IMR-90 (cell line): ENCODE measurements at regions not wholly inside any gene's neighbourhood (a gene's known extent, or its start where the extent isn't known, plus 50 kb on each side); places are given as distances from the start of the nearest gene placed in this dataset.

ENCODE experiments used
- ATAC-seq: fragments of 200-7000 bp; cut with Tn5 transposase; 2 replicates; pipeline ENCODE4 v1.9.1; 2020; ENCODE audit warnings: low read depth, mild to moderate bottlenecking, moderate library complexity
- BruUV-seq: library from RNA; stranded (reverse); fragments of 400-500 nt; replicated peaks from 2 replicates; lab custom pipeline; 2021; lab: Mats Ljungman, UMichigan
- CTCF ChIA-PET: fragments of 300-600 bp; formaldehyde crosslinking; extraction: SDS; loops from one replicate; lab custom pipeline; 2021; ENCODE audit warnings: antibody characterized with exemption; lab: Yijun Ruan, JAX
- POLR2A ChIA-PET: fragments of 300-600 bp; sonication (Branson Sonifier 250); formaldehyde crosslinking; loops from one replicate; lab custom pipeline; 2022; ENCODE audit warnings: antibody characterized with exemption; ENCODE audit not compliant: unreplicated experiment; lab: Charles Lee
- DNase-seq: peaks from one replicate; pipeline ENCODE4 v3.0.0; 2013
- H2AFZ ChIP-seq: replicated peaks from 2 replicates; pipeline ENCODE3; 2013; ENCODE audit warnings: low read length, mild to moderate bottlenecking; ENCODE audit not compliant: poor library complexity
- H2AK5ac ChIP-seq: 2 replicates; pipeline ENCODE4 v1.6.1; 2013; ENCODE audit warnings: low read depth, low read length, inconsistent platforms
- H2AK9ac ChIP-seq: replicated peaks from 2 replicates; pipeline ENCODE3; 2013; ENCODE audit warnings: mild to moderate bottlenecking, low read depth, low read length, moderate library complexity; ENCODE audit not compliant: poor library complexity
- H2BK120ac ChIP-seq: 2 replicates; pipeline ENCODE4 v1.6.1; 2013; ENCODE audit warnings: low read depth, low read length, inconsistent platforms
- H2BK15ac ChIP-seq: 3 replicates; pipeline ENCODE4 v1.6.1; 2013; ENCODE audit warnings: low read depth, low read length, inconsistent platforms
- H2BK20ac ChIP-seq: 2 replicates; pipeline ENCODE4 v1.6.1; 2013; ENCODE audit warnings: low read depth, mild to moderate bottlenecking, inconsistent platforms, low read length, moderate library complexity
- H2BK5ac ChIP-seq: 2 replicates; pipeline ENCODE4 v1.6.1; 2013; ENCODE audit warnings: mild to moderate bottlenecking, low read depth, low read length, inconsistent platforms; ENCODE audit not compliant: poor library complexity, severe bottlenecking
- H3K14ac ChIP-seq: replicated peaks from 2 replicates; pipeline ENCODE4 v1.6.1; 2013; ENCODE audit warnings: low read depth, low read length, inconsistent platforms
- H3K18ac ChIP-seq: 2 replicates; pipeline ENCODE4 v1.6.1; 2013; ENCODE audit warnings: low read depth, low read length, control low read depth
- H3K23ac ChIP-seq: 2 replicates; pipeline ENCODE4 v1.6.1; 2013; ENCODE audit warnings: low read depth, low read length, inconsistent platforms
- H3K27ac ChIP-seq: 2 replicates; pipeline ENCODE4 v1.5.1; 2013; ENCODE audit warnings: mild to moderate bottlenecking, control low read depth, low read length; ENCODE audit not compliant: insufficient read depth
- H3K27me3 ChIP-seq: 2 replicates; pipeline ENCODE4 v1.6.1; 2013; ENCODE audit warnings: low read length; ENCODE audit not compliant: control insufficient read depth, insufficient read depth
- H3K36me3 ChIP-seq: 2 replicates; pipeline ENCODE4 v1.6.1; 2013; ENCODE audit warnings: low read length, mixed read lengths; ENCODE audit not compliant: control insufficient read depth, insufficient read depth
- H3K4ac ChIP-seq: 2 replicates; pipeline ENCODE4 v1.6.1; 2013; ENCODE audit warnings: low read depth, low read length, inconsistent platforms
- H3K4me1 ChIP-seq: 2 replicates; pipeline ENCODE4 v1.6.1; 2013; ENCODE audit warnings: low read length, mixed read lengths; ENCODE audit not compliant: control insufficient read depth, insufficient read depth
- H3K4me2 ChIP-seq: 2 replicates; pipeline ENCODE4 v1.6.1; 2013; ENCODE audit warnings: low read depth, mild to moderate bottlenecking, control low read depth, low read length, moderate library complexity
- H3K4me3 ChIP-seq: 2 replicates; pipeline ENCODE4 v1.5.1; 2013; ENCODE audit warnings: low read depth, mild to moderate bottlenecking, control low read depth, low read length, moderate library complexity; ENCODE audit not compliant: insufficient read depth
- H3K56ac ChIP-seq: 2 replicates; pipeline ENCODE4 v1.6.1; 2013; ENCODE audit warnings: low read length, inconsistent platforms; ENCODE audit not compliant: insufficient read depth; ENCODE audit errors: extremely low read depth
- H3K79me1 ChIP-seq, 2 experiments: 2 replicates each; pipeline ENCODE4 v1.6.1; 2013; ENCODE audit warnings: low read length in 2 of 2, inconsistent platforms in 1 of 2, low read depth in 1 of 2
- H3K9ac ChIP-seq: 2 replicates; pipeline ENCODE4 v1.6.1; 2013; ENCODE audit warnings: low read depth, low read length, control low read depth
- H3K9me1 ChIP-seq: 2 replicates; pipeline ENCODE4 v1.6.1; 2013; ENCODE audit warnings: low read length, inconsistent platforms; ENCODE audit not compliant: insufficient read depth
- H3K9me3 ChIP-seq: 2 replicates; pipeline ENCODE4 v1.6.1; 2013; ENCODE audit warnings: low read length; ENCODE audit not compliant: control insufficient read depth, insufficient read depth
- H4K20me1 ChIP-seq: 2 replicates; pipeline ENCODE4 v1.6.1; 2013; ENCODE audit warnings: low read length, inconsistent platforms; ENCODE audit not compliant: insufficient read depth
- H4K5ac ChIP-seq: 2 replicates; pipeline ENCODE4 v1.6.1; 2013; ENCODE audit warnings: mild to moderate bottlenecking, low read depth, low read length, control low read depth
- H4K8ac ChIP-seq, 2 experiments: 2 replicates each; pipeline ENCODE4 v1.6.1; 2013; ENCODE audit warnings: low read depth in 2 of 2, low read length in 2 of 2, control low read depth in 1 of 2, inconsistent platforms in 1 of 2
- H4K91ac ChIP-seq: 2 replicates; pipeline ENCODE4 v1.6.1; 2013; ENCODE audit warnings: low read depth, low read length, inconsistent platforms; ENCODE audit not compliant: insufficient read depth
- BHLHE40 ChIP-seq: fragments of 150-350 bp; IDR thresholded peaks from 2 replicates; pipeline ENCODE4 v1.6.1; 2016; ENCODE audit warnings: mild to moderate bottlenecking, low read depth, low read length
- CEBPB ChIP-seq: IDR thresholded peaks from 2 replicates; pipeline ENCODE4 v1.6.1; 2012; ENCODE audit warnings: low read depth, low read length, improper control_type of control experiment
- CHD1 ChIP-seq: IDR thresholded peaks from 2 replicates; pipeline ENCODE4 v1.6.1; 2012; ENCODE audit warnings: low read depth, low read length, improper control_type of control experiment
- CTCF ChIP-seq: conservative IDR thresholded peaks from 2 replicates; pipeline ENCODE4 v1.5.1; 2012; ENCODE audit warnings: mild to moderate bottlenecking, low read depth, low read length, improper control_type of control experiment
- ELK1 ChIP-seq: fragments of 150-350 bp; IDR thresholded peaks from 2 replicates; pipeline ENCODE4 v1.6.1; 2016; ENCODE audit warnings: low read depth, mild to moderate bottlenecking, low read length, moderate library complexity, borderline replicate concordance
- FOS ChIP-seq: fragments of 150-350 bp; IDR thresholded peaks from 2 replicates; pipeline ENCODE4 v1.6.1; 2016; ENCODE audit warnings: low read depth, low read length
- MAFK ChIP-seq: IDR thresholded peaks from 2 replicates; pipeline ENCODE4 v1.6.1; 2012; ENCODE audit warnings: low read depth, low read length, improper control_type of control experiment
- MAZ ChIP-seq: IDR thresholded peaks from 2 replicates; pipeline ENCODE4 v1.6.1; 2012; ENCODE audit warnings: low read depth, mild to moderate bottlenecking, low read length, improper control_type of control experiment, moderate library complexity, borderline replicate concordance
- MXI1 ChIP-seq: IDR thresholded peaks from 2 replicates; pipeline ENCODE4 v1.6.1; 2012; ENCODE audit warnings: low read depth, mild to moderate bottlenecking, low read length, moderate library complexity, borderline replicate concordance
- NFE2L2 ChIP-seq: fragments of 150-350 bp; IDR thresholded peaks from 2 replicates; pipeline ENCODE4 v1.6.1; 2016; ENCODE audit warnings: low read depth, mild to moderate bottlenecking, low read length
- POLR2A ChIP-seq: IDR thresholded peaks from 2 replicates; pipeline ENCODE4 v1.6.1; 2012; ENCODE audit warnings: mild to moderate bottlenecking, low read depth, low read length
- RAD21 ChIP-seq: IDR thresholded peaks from 2 replicates; pipeline ENCODE4 v1.6.1; 2012; ENCODE audit warnings: low read length, improper control_type of control experiment
- RCOR1 ChIP-seq: IDR thresholded peaks from 2 replicates; pipeline ENCODE4 v1.6.1; 2012; ENCODE audit warnings: mild to moderate bottlenecking, low read length, improper control_type of control experiment; ENCODE audit not compliant: insufficient replicate concordance
- RFX5 ChIP-seq: IDR thresholded peaks from 2 replicates; pipeline ENCODE4 v1.8.0; 2012; ENCODE audit warnings: low read depth, mild to moderate bottlenecking, low read length, moderate library complexity
- SMC3 ChIP-seq: fragments of 150-350 bp; IDR thresholded peaks from 2 replicates; pipeline ENCODE4 v1.6.1; 2016; ENCODE audit warnings: low read depth, mild to moderate bottlenecking, antibody characterized with exemption, low read length, moderate library complexity
- USF2 ChIP-seq: fragments of 150-350 bp; IDR thresholded peaks from 2 replicates; pipeline ENCODE4 v1.6.1; 2017; ENCODE audit warnings: mild to moderate bottlenecking, antibody characterized with exemption, low read length, low read depth
- WGBS, 2 experiments: methylation state at CpG; one replicate each; pipeline versions ENCODE4 v1.1.5 to v1.1.7; 2013; ENCODE audit warnings: missing lambda C conversion rate in 2 of 2; ENCODE audit not compliant: insufficient read length in 1 of 2; ENCODE audit errors: extremely low coverage in 2 of 2; 5-methylcytosine and 5-hydroxymethylcytosine counted together
- dilution Hi-C: fragments of 300-500 bp; cut with HindIII; formaldehyde crosslinking; loops from one replicate; pipeline ENCODE4 v1.14.3; 2018; ENCODE audit warnings: low sequenced_read_pairs; ENCODE audit not compliant: unreplicated experiment
- in situ Hi-C: fragments of 300-500 bp; cut with MboI; formaldehyde crosslinking; loops from 3 replicates; pipeline ENCODE4 v1.14.3; 2019; ENCODE audit warnings: low sequenced_read_pairs, inconsistent platforms, mixed read lengths
- intact Hi-C: fragments of 100-400 bp; cut with micrococcal nuclease; formaldehyde crosslinking; loops from 2 replicates; pipeline ENCODE4 v1.10.0; 2022

- no peak for ATAC-seq
- no peak overlapping the region for H3K4me3 ChIP-seq
- H4K8ac ChIP-seq: no peak overlapping the region
- H2AK9ac ChIP-seq: no peak overlapping the region
- no peaks in the 10 kb centered on the region for H4K20me1 ChIP-seq
- ChIA-PET POLR2A (interaction anchor here (0.5 kb wide), 1 partner anchor 81 kb away, joined by 3 read pairs; no protein-coding TSS in a partner anchor), CTCF (no interaction called here)
- H3K56ac ChIP-seq: no peak overlapping the region
- no peak overlapping the region for H2BK5ac ChIP-seq
- H3K14ac ChIP-seq: no peak overlapping the region
- dilution Hi-C loops (no loop called here), intact Hi-C loops (no loop called here), in situ Hi-C loops (no loop called here)
- H2BK15ac ChIP-seq: no peak overlapping the region
- no peak overlapping the region for H4K91ac ChIP-seq
- no peaks in the 10 kb centered on the region for H3K36me3 ChIP-seq
- no peak overlapping the region for H2AK5ac ChIP-seq
- no peak overlapping the region for H3K4me2 ChIP-seq
- no CpG with 5 or more reads among the region's 2 CpGs for WGBS, 2 experiments
- no peak overlapping the region for H2AFZ ChIP-seq
- no peak overlapping the region for H3K9ac ChIP-seq
- H3K27ac ChIP-seq: no peak overlapping the region
- no TSS peak for BruUV-seq
- no peak overlapping the region for H3K23ac ChIP-seq
- no peak overlapping the region for H2BK20ac ChIP-seq
- H3K79me1 ChIP-seq: no peaks in the 10 kb centered on the region
- no peaks in the 10 kb centered on the region for H3K4me1 ChIP-seq
- H3K9me1 ChIP-seq: no peaks in the 10 kb centered on the region
- no peak for DNase-seq
- no peaks in the 10 kb centered on the region for H3K27me3 ChIP-seq
- no peak for TF ChIP-seq MXI1
- no peak for TF ChIP-seq MAZ
- no peak for TF ChIP-seq BHLHE40
- TF ChIP-seq RAD21: no peak
- no peak for TF ChIP-seq CEBPB
- no peak for TF ChIP-seq CHD1
- no peak for TF ChIP-seq RFX5
- no peak for TF ChIP-seq MAFK
- TF ChIP-seq NFE2L2: no peak
- no peak for TF ChIP-seq RCOR1
- TF ChIP-seq ELK1: no peak
- TF ChIP-seq USF2: no peak
- no peak for TF ChIP-seq SMC3
- no peak for TF ChIP-seq CTCF
- TF ChIP-seq FOS: no peak
- no peak for TF ChIP-seq POLR2A
- H3K18ac ChIP-seq: no peak overlapping the region
- H3K9me3 ChIP-seq: no peaks in the 10 kb centered on the region
- H4K5ac ChIP-seq: no peak overlapping the region
- H2BK120ac ChIP-seq: no peak overlapping the region
- H3K4ac ChIP-seq: no peak overlapping the region
Observed at GRCh38 chr14:85052646-85053045, 477.3 kb upstream of the FLRT2 start.
